Thymus (tissue), 11 donors: ENCODE measurements at regions not wholly inside any gene's neighbourhood (a gene's known extent, or its start where the extent isn't known, plus 50 kb on each side); places are given as distances from the start of the nearest gene placed in this dataset.

Source experiments
- DNase-seq, 9 donors: peaks; one replicate each; pipeline ENCODE4 v3.0.0-alpha.2; 2013; ENCODE audit warnings: low spot score in 9 of 9, low read depth in 6 of 9, missing footprints in 1 of 9
- H3K27ac ChIP-seq, 2 donors: one replicate each; pipeline ENCODE4 v1.5.1; 2013; ENCODE audit warnings: control low read depth in 1 of 2, low read depth in 1 of 2, low read length in 1 of 2, mild to moderate bottlenecking in 1 of 2, moderate library complexity in 1 of 2
- H3K27me3 ChIP-seq, 2 donors: one replicate each; pipeline ENCODE4 v1.5.1; 2013; ENCODE audit warnings: low read length in 1 of 2; ENCODE audit not compliant: control insufficient read depth in 2 of 2, insufficient read depth in 1 of 2
- H3K36me3 ChIP-seq, 2 donors: one replicate each; pipeline ENCODE4 v1.5.1; 2013; ENCODE audit warnings: low read length in 1 of 2, mild to moderate bottlenecking in 1 of 2, moderate library complexity in 1 of 2; ENCODE audit not compliant: control insufficient read depth in 2 of 2, insufficient read depth in 2 of 2
- H3K4me1 ChIP-seq, 2 donors: one replicate each; pipeline ENCODE4 v1.5.1; 2013; ENCODE audit warnings: low read length in 2 of 2; ENCODE audit not compliant: control insufficient read depth in 2 of 2, insufficient read depth in 2 of 2
- H3K4me3 ChIP-seq, 2 donors: one replicate each; pipeline ENCODE4 v1.5.1; 2013; ENCODE audit warnings: low read length in 2 of 2, control low read depth in 1 of 2, mild to moderate bottlenecking in 1 of 2
- H3K9me3 ChIP-seq, 2 donors: one replicate each; pipeline ENCODE4 v1.5.1; 2013; ENCODE audit warnings: low read length in 1 of 2, mild to moderate bottlenecking in 1 of 2; ENCODE audit not compliant: control insufficient read depth in 2 of 2, insufficient read depth in 1 of 2
- WGBS: extraction: QIAGEN DNeasy Blood & Tissue Kit; methylation state at CpG from one replicate; pipeline ENCODE4 v1.1.7; 2013; 5-methylcytosine and 5-hydroxymethylcytosine counted together
- donor health status: healthy.

DNA sequence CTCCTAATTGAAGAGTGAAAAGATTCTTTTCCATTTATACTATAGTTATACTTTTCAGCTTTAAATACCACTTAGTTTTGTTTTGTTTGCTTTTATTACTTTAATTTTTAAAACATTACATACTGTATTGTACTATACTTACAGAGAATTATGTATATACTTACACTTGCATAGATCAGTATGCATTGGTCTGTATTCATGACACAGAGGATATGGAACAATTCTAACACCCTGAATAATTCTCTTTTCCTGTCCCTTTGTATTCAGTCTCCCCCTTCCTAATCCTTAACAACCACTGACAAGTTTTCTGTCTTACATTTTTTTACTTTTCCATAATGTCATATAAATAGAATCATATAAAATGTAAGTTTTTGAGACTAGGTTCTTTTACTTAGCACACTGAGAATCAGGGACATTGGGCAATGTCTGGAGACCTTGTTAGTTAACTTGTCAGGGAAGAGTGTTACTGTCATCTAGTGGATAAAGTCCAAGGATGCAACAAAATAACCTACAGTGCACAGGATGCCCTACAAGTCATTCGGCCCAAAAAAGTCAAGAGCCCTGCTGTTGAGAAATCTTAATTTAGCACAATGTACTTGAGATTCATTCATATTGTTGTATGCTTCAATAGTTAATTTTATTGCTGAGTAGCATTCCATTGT, 95.7 kb upstream of the MCTP2 start:
- no peak overlapping the region for H3K4me3 ChIP-seq
- H3K27ac ChIP-seq: no peak overlapping the region
- 71% methylated on average over 1 of the region's 1 CpG for WGBS
- H3K36me3 ChIP-seq: no peaks in the 10 kb centered on the region
- H3K9me3 ChIP-seq: no peaks in the 10 kb centered on the region
- H3K4me1 ChIP-seq: no peaks in the 10 kb centered on the region
- no peaks in the 10 kb centered on the region for H3K27me3 ChIP-seq
- DNase-seq: no peak

- Histone ChIP-seq H3K4me1 (no peaks in the 10 kb centered on the region), H3K4me3 (no peak overlapping the region), H3K9me3 (no peaks in the 10 kb centered on the region), H3K27ac (no peak overlapping the region), H3K27me3 (no peaks in the 10 kb centered on the region), H3K36me3 (no peaks in the 10 kb centered on the region)
- no peak for DNase-seq
Observed at GRCh38 chr15:94131875-94132274, 99.5 kb upstream of the MCTP2 start.

- DNase-seq: no peak
- Histone ChIP-seq H3K4me1 (no peaks in the 10 kb centered on the region), H3K27me3 (no peaks in the 10 kb centered on the region), H3K27ac (no peak overlapping the region), H3K4me3 (no peak overlapping the region), H3K9me3 (no peaks in the 10 kb centered on the region), H3K36me3 (no peaks in the 10 kb centered on the region)
- WGBS: 62% methylated on average over 4 of the region's 4 CpGs
Observed at GRCh38 chr15:94130504-94130903, 100.9 kb upstream of the MCTP2 start.

- Histone ChIP-seq H3K4me1 (no peaks in the 10 kb centered on the region), H3K9me3 (no peaks in the 10 kb centered on the region), H3K27ac (no peak overlapping the region), H3K36me3 (no peaks in the 10 kb centered on the region), H3K27me3 (no peaks in the 10 kb centered on the region), H3K4me3 (no peak overlapping the region)
- no peak for DNase-seq
- 96% methylated on average over 3 of the region's 3 CpGs for WGBS
Observed at GRCh38 chr15:94127006-94127405, 104.4 kb upstream of the MCTP2 start.

DNA sequence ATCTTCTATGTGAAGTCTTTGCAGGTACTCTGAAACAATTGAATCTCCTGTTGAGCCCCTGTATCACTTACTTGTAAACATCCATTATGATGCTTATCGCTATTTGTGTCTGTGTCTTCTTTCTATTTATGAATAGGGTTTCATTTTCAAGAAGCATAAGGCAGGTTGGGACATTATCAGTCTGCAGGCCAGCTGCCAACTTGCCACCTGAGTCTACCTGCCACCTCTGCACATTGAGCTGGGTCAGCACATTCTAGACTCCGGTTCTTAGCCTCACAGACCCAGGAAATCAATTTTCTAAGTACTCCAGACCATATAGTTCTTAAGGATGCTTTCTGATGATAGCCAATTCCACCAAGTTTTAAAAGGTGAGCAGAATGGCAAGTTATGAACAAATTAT, 105.7 kb upstream of the MCTP2 start:
- Histone ChIP-seq H3K27ac (no peak overlapping the region), H3K27me3 (no peaks in the 10 kb centered on the region), H3K4me1 (no peaks in the 10 kb centered on the region), H3K4me3 (no peak overlapping the region), H3K9me3 (no peaks in the 10 kb centered on the region), H3K36me3 (no peaks in the 10 kb centered on the region)
- DNase-seq: no peak
- WGBS: 92% methylated on average over 2 of the region's 2 CpGs

- 69% methylated on average over 2 of the region's 2 CpGs for WGBS
- no peak overlapping the region for H3K27ac ChIP-seq
- no peak for DNase-seq
- H3K4me3 ChIP-seq: no peak overlapping the region
- H3K36me3 ChIP-seq: no peaks in the 10 kb centered on the region
- H3K4me1 ChIP-seq: no peaks in the 10 kb centered on the region
- H3K27me3 ChIP-seq: no peaks in the 10 kb centered on the region
- no peaks in the 10 kb centered on the region for H3K9me3 ChIP-seq
Observed at GRCh38 chr15:94125156-94125555, 106.2 kb upstream of the MCTP2 start.

DNA sequence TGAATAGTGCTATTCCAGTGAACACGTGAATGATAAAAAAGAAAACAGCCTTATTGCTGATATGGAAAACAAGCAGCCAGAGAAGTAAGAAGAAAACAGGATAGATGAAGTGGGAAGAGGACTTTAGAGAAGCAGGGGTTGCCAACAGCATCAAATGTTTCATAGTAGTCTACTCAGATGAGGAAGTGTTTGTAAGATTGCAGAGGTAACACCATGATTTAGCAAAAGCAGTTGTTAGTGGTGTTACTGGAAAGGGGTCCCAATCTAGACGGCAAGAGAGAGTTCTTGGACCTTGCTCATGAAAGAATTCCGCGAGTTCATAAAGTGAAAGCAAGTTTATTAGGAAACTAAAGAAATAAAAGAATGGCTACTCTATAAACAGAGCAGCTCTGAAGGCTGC, 108.8 kb upstream of the MCTP2 start:
- Histone ChIP-seq H3K36me3 (no peaks in the 10 kb centered on the region), H3K27me3 (no peaks in the 10 kb centered on the region), H3K9me3 (no peaks in the 10 kb centered on the region), H3K4me3 (no peak overlapping the region), H3K4me1 (no peaks in the 10 kb centered on the region), H3K27ac (no peak overlapping the region)
- no peak for DNase-seq
- WGBS: 64% methylated on average over 4 of the region's 4 CpGs

GRCh38 chr15:94119923-94120775, 111.2 kb upstream of the MCTP2 start:
- no peak overlapping the region for H3K27ac ChIP-seq
- no peaks in the 10 kb centered on the region for H3K9me3 ChIP-seq
- no peaks in the 10 kb centered on the region for H3K4me1 ChIP-seq
- WGBS: 55% methylated on average over 11 of the region's 11 CpGs
- H3K27me3 ChIP-seq: no peaks in the 10 kb centered on the region
- H3K36me3 ChIP-seq: no peaks in the 10 kb centered on the region
- peak; percentile 26 to 88 (median 66) for DNase-seq
- no peak overlapping the region for H3K4me3 ChIP-seq

- no peak overlapping the region for H3K27ac ChIP-seq
Observed at GRCh38 chr15:94119298-94119811, 112.0 kb upstream of the MCTP2 start.

More at GRCh38 chr15:94119298-94119811, 112.0 kb upstream of the MCTP2 start:
- DNase-seq: no peak
- Histone ChIP-seq H3K27me3 (no peaks in the 10 kb centered on the region), H3K4me3 (no peak overlapping the region), H3K4me1 (no peaks in the 10 kb centered on the region), H3K9me3 (no peaks in the 10 kb centered on the region), H3K36me3 (no peaks in the 10 kb centered on the region)
- WGBS: 86% methylated on average over 6 of the region's 6 CpGs
